ENCODE measurements at regions not wholly inside any gene's neighbourhood (a gene's known extent, or its start where the extent isn't known, plus 50 kb on each side); places are given as distances from the start of the nearest gene placed in this dataset.

DNA sequence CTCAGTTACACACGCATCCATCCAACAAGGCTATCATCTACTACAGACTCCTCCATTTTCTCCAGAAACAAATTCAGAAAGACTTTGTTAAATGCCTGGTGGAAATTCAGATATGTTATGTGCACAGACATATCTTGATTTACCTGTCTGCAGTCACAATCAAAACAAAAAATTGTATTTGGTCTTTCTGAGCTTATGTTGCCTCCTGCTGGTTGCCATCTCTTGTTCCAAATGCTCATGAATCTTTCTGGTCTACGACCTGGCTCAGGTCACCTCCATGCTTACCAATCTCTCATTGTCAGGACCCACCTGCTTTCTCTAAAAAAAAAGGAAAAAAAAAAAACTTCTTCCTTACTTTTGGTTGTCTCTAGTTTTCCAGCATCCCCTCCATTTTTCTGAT is 169.2 kb upstream of the PLXNC1 start:
- H3K27ac ChIP-seq (ENCODE audit: low read depth, low read length) = no peak overlapping the region
- H3K4me3 ChIP-seq (ENCODE audit: low read depth, low read length) = no peak overlapping the region
- no peaks in the 10 kb centered on the region for H3K36me3 ChIP-seq (ENCODE audit: control insufficient read depth, insufficient read depth, low read length)
- H3K9me3 ChIP-seq (ENCODE audit: control insufficient read depth, insufficient read depth, low read depth, low read length) = no peaks in the 10 kb centered on the region
- H3K27me3 ChIP-seq (ENCODE audit: control insufficient read depth, insufficient read depth, low read length) = no peaks in the 10 kb centered on the region
- H3K4me1 ChIP-seq (ENCODE audit: control insufficient read depth, insufficient read depth, low read length) = peaks cover 6% of the 10 kb centered on the region; the same call in 1 of the 2 replicates
- no peak overlapping the region for H3K9ac ChIP-seq (ENCODE audit: low read length)

DNA sequence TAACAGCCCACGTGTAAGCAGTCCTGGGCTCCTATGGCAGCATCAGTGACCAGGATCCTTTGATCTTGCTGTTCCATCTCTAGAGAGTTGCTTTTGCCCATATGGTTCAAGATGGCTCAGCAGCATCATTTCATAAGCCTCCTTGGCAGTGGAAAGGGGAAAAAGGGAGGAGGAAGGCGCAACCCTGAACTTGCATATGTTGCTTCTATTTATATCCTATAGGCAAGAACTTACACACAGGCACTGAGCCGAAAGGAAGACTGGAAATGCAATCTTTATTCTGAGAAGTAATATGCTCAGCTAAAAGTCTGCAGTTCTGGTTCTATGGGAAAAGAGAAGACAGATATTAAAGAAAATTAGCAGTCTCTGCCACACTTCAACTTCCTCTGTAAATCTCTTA is 167.7 kb upstream of the PLXNC1 start:
- H3K9me3 ChIP-seq (ENCODE audit: control insufficient read depth, insufficient read depth, low read depth, low read length) = no peaks in the 10 kb centered on the region
- H3K4me3 ChIP-seq (ENCODE audit: low read depth, low read length) = no peak overlapping the region
- H3K27me3 ChIP-seq (ENCODE audit: control insufficient read depth, insufficient read depth, low read length) = no peaks in the 10 kb centered on the region
- H3K9ac ChIP-seq (ENCODE audit: low read length) = no peak overlapping the region
- no peaks in the 10 kb centered on the region for H3K36me3 ChIP-seq (ENCODE audit: control insufficient read depth, insufficient read depth, low read length)
- H3K27ac ChIP-seq (ENCODE audit: low read depth, low read length) = no peak overlapping the region
- peaks cover 6% of the 10 kb centered on the region; the same call in 1 of the 2 replicates for H3K4me1 ChIP-seq (ENCODE audit: control insufficient read depth, insufficient read depth, low read length)

DNA sequence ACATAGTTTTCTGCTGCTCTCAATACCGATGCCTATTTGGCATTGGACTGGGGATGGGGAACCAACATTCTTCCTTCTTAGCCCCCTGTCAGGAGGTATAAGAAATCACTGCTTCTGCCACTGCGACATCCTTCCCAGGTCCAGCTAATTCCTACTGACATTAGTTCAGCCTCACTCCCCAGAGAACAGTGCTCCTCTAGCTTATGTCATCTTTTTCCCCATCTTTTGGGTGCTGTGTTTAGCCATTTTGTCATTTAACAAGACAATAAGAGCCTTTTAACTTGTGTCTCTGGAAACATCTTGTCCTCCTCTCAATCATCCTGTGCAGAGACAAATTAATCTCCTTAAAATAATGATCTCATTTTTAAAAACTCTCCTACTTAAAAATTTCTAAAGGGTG is 167.0 kb upstream of the PLXNC1 start:
- no peak overlapping the region for H3K9ac ChIP-seq (ENCODE audit: low read length)
- H3K4me1 ChIP-seq (ENCODE audit: control insufficient read depth, insufficient read depth, low read length) = peaks cover 6% of the 10 kb centered on the region; the same call in 1 of the 2 replicates
- H3K27me3 ChIP-seq (ENCODE audit: control insufficient read depth, insufficient read depth, low read length) = no peaks in the 10 kb centered on the region
- H3K27ac ChIP-seq (ENCODE audit: low read depth, low read length) = no peak overlapping the region
- H3K36me3 ChIP-seq (ENCODE audit: control insufficient read depth, insufficient read depth, low read length) = no peaks in the 10 kb centered on the region
- no peak overlapping the region for H3K4me3 ChIP-seq (ENCODE audit: low read depth, low read length)
- H3K9me3 ChIP-seq (ENCODE audit: control insufficient read depth, insufficient read depth, low read depth, low read length) = no peaks in the 10 kb centered on the region

DNA sequence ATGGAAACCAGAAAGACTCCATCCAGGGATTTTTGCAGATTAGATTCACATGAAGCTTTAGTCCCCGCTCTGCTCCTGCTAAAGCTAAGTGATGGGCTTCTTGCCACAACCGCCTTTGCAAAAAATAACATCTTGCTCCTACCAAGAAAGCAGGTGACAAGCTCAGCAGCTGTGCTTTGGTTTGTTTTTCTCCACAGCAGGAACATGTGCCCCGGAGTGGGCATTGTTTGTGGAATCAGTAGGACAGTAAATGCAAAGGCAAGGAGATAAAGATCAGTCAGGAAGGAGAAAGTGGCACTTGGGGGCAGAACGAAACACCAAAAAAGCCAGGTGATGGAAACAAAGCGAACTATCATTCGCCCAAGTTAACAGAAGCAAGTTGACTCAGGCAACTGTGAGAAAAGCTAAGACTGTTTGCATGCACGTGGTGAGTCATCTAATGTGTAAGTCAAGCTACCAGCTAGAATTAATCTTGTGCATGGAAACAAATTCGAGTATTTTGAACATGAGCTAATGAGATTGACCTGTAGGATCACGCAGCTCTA is 165.5 kb upstream of the PLXNC1 start:
- Histone ChIP-seq H3K4me1 (ENCODE audit: control insufficient read depth, insufficient read depth, low read length) (peaks cover 6% of the 10 kb centered on the region; the same call in 1 of the 2 replicates), H3K9ac (ENCODE audit: low read length) (no peak overlapping the region), H3K9me3 (ENCODE audit: control insufficient read depth, insufficient read depth, low read depth, low read length) (no peaks in the 10 kb centered on the region), H3K27me3 (ENCODE audit: control insufficient read depth, insufficient read depth, low read length) (no peaks in the 10 kb centered on the region), H3K27ac (ENCODE audit: low read depth, low read length) (no peak overlapping the region), H3K4me3 (ENCODE audit: low read depth, low read length) (no peak overlapping the region), H3K36me3 (ENCODE audit: control insufficient read depth, insufficient read depth, low read length) (no peaks in the 10 kb centered on the region)

DNA sequence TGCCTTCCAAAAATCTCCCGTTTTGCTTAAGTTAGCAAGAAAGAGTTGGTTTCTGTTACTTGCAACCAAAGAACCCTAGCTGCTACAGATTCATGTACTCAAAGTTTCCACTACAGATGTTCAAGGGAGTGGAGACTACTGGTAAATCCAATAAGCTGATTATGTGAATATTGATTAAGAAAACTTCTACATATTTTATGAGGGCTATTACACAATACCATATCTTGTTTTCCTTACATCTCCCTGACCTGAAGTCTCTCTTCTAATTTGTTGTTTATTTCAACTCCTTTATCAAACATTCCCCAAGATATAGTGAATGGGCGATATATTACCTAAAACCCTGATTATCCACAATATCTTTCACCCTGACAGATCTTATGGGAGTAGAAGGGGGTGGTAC is 164.4 kb upstream of the PLXNC1 start:
- peaks cover 6% of the 10 kb centered on the region; the same call in 1 of the 2 replicates for H3K4me1 ChIP-seq (ENCODE audit: control insufficient read depth, insufficient read depth, low read length)
- no peak overlapping the region for H3K4me3 ChIP-seq (ENCODE audit: low read depth, low read length)
- H3K9me3 ChIP-seq (ENCODE audit: control insufficient read depth, insufficient read depth, low read depth, low read length) = no peaks in the 10 kb centered on the region
- no peaks in the 10 kb centered on the region for H3K36me3 ChIP-seq (ENCODE audit: control insufficient read depth, insufficient read depth, low read length)
- no peak overlapping the region for H3K9ac ChIP-seq (ENCODE audit: low read length)
- no peaks in the 10 kb centered on the region for H3K27me3 ChIP-seq (ENCODE audit: control insufficient read depth, insufficient read depth, low read length)
- no peak overlapping the region for H3K27ac ChIP-seq (ENCODE audit: low read depth, low read length)

DNA sequence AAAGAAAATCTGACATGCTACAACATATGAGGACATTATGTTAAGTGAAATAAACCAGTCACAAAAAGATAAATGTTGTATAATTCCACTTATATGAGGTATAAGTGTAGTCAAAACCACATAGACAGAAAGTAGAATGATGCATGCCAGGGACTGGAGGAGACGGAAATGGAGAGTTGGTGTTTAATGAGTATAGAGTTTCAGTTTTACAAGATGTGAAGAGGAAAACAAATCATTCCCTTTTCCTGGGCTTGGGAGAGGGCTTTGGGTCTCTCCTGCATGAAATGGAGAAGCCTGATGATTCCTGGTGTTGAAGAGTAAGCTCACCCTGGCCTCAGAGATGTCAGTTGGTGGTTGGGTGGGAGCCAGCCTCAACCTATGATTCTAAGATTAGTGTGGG is 158.4 kb upstream of the PLXNC1 start:
- Histone ChIP-seq H3K4me1 (ENCODE audit: control insufficient read depth, insufficient read depth, low read length) (no peaks in the 10 kb centered on the region), H3K27ac (ENCODE audit: low read depth, low read length) (no peak overlapping the region), H3K9ac (ENCODE audit: low read length) (no peak overlapping the region), H3K27me3 (ENCODE audit: control insufficient read depth, insufficient read depth, low read length) (no peaks in the 10 kb centered on the region), H3K4me3 (ENCODE audit: low read depth, low read length) (no peak overlapping the region), H3K9me3 (ENCODE audit: control insufficient read depth, insufficient read depth, low read depth, low read length) (no peaks in the 10 kb centered on the region; the same call in 1 of the 2 replicates), H3K36me3 (ENCODE audit: control insufficient read depth, insufficient read depth, low read length) (no peaks in the 10 kb centered on the region)

DNA sequence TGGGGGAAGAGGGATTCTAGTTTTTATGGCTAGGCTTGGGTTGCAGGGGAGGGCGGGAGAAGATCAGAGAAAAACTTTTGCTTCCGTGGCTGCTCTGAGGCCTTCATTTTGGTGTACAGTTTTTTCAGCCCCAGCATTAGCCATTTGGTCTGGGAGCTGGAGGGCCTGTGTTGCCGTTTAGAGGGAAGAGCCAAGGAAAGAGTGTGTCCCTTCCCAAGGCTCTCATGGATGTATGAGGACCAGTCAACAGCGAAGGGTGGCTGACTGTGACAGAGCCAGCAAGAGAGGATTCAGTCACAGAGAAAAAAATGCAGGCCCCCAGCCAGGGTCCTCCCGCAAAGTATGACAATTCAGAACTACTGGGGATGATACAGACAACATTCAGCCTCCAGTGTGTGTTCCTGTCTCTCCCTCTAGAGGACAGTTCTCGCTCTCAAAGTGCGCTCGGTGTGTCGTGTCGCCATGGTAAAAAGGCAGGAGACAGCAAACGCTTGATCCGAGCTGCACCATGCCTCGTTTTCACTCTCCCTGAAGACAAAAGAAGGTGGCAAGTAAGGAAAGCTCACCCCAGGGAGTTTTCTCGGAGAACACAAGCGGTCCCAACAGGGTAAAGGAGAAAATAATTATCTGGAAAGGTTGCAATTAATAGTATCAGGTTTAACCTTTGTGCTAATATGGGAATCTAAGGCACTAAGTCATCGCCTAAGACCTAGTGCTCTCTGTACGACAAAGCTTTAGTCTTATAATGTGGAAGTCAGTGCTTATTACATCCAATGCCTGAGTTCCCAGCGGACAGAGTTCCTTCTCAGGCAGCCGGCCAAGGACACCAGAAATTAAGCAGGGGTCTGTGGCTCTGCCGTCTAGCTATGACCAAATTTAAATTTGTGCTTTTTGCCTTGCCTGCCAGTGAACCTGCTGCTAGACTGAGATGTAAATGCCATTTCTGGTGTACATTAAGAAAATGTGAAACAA is 157.3 kb upstream of the PLXNC1 start:
- Histone ChIP-seq H3K4me1 (ENCODE audit: control insufficient read depth, insufficient read depth, low read length) (no peaks in the 10 kb centered on the region), H3K9ac (ENCODE audit: low read length) (no peak overlapping the region), H3K27me3 (ENCODE audit: control insufficient read depth, insufficient read depth, low read length) (no peaks in the 10 kb centered on the region), H3K36me3 (ENCODE audit: control insufficient read depth, insufficient read depth, low read length) (no peaks in the 10 kb centered on the region), H3K4me3 (ENCODE audit: low read depth, low read length) (no peak overlapping the region), H3K27ac (ENCODE audit: low read depth, low read length) (no peak overlapping the region), H3K9me3 (ENCODE audit: control insufficient read depth, insufficient read depth, low read depth, low read length) (no peaks in the 10 kb centered on the region; the same call in 1 of the 2 replicates)

DNA sequence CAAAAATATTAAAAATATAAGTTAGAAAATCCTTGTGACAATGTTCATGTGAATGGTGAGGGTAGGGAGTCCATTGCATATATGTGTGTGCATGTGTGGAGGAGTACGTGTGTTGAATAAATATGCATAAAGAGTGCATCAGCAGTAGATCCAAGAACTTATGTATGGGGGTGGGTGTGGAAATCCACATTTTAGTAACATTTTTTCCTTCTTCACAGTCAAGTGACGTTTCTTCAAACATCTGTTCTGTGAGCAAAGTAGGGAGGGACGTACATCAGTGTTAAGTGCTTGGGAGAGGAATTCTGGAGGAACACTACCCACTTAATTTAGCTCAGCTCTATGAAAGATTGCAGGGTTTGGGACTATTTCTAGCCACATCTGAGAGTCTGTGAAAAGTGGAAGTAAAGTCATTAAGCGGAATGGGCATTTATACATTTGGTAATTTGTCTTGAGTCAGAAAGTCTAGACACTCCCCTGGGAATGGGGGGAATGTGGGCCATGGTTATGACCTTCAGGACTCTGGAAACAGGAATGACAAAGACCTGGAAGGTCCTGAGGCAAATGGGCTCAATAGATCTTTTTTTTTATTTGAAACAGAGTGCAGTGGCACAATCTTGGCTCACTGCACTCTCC is 156.4 kb upstream of the PLXNC1 start:
- no peaks in the 10 kb centered on the region; the same call in 1 of the 2 replicates for H3K9me3 ChIP-seq (ENCODE audit: control insufficient read depth, insufficient read depth, low read depth, low read length)
- no peak overlapping the region for H3K9ac ChIP-seq (ENCODE audit: low read length)
- no peak overlapping the region for H3K4me3 ChIP-seq (ENCODE audit: low read depth, low read length)
- no peaks in the 10 kb centered on the region for H3K27me3 ChIP-seq (ENCODE audit: control insufficient read depth, insufficient read depth, low read length)
- no peaks in the 10 kb centered on the region for H3K4me1 ChIP-seq (ENCODE audit: control insufficient read depth, insufficient read depth, low read length)
- H3K27ac ChIP-seq (ENCODE audit: low read depth, low read length) = no peak overlapping the region
- H3K36me3 ChIP-seq (ENCODE audit: control insufficient read depth, insufficient read depth, low read length) = no peaks in the 10 kb centered on the region

DNA sequence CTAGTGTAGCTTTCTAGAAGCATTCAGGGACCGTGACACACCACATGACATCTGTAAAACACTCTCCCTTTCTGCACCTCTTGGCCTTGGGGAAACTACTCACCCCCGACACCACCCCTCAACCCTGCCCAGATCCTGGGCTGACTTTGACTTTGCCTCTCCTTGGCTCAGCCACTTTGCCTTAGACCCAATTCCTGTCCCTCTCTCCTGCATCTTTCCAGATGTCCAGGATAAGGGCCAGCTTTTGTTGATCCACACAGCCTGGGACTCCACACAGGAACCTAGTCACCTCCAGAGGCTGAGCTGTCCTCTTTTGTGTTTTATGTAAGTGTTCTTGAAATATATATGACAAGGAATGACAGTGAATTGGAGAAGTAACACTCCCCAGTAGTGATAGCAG is 153.7 kb upstream of the PLXNC1 start:
- Histone ChIP-seq H3K9me3 (ENCODE audit: control insufficient read depth, insufficient read depth, low read depth, low read length) (no peaks in the 10 kb centered on the region; the same call in 1 of the 2 replicates), H3K27me3 (ENCODE audit: control insufficient read depth, insufficient read depth, low read length) (no peaks in the 10 kb centered on the region), H3K4me1 (ENCODE audit: control insufficient read depth, insufficient read depth, low read length) (no peaks in the 10 kb centered on the region), H3K4me3 (ENCODE audit: low read depth, low read length) (no peak overlapping the region), H3K9ac (ENCODE audit: low read length) (no peak overlapping the region), H3K27ac (ENCODE audit: low read depth, low read length) (no peak overlapping the region), H3K36me3 (ENCODE audit: control insufficient read depth, insufficient read depth, low read length) (no peaks in the 10 kb centered on the region)

DNA sequence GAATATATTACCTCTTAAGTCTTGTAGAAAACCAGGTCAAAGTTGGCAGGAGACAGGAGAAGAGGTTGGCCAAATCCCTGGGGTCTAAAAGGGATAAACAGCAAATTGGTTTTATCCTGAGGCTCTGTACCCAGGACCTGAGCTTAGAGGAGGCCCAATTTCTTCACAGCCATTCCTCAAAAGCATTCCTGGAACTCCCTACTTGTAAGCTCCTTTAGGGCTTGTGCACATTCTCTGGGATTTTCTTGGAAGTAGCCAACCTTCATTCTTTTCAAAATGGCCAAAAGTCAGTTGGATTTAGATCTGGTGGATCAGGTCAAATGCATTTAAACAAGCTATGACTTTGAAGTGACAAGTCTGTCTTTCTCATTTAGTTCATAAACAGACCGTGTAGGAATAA is 152.1 kb upstream of the PLXNC1 start:
- no peaks in the 10 kb centered on the region for H3K4me1 ChIP-seq (ENCODE audit: control insufficient read depth, insufficient read depth, low read length)
- H3K9me3 ChIP-seq (ENCODE audit: control insufficient read depth, insufficient read depth, low read depth, low read length) = no peaks in the 10 kb centered on the region
- H3K36me3 ChIP-seq (ENCODE audit: control insufficient read depth, insufficient read depth, low read length) = no peaks in the 10 kb centered on the region
- no peak overlapping the region for H3K27ac ChIP-seq (ENCODE audit: low read depth, low read length)
- no peak overlapping the region for H3K4me3 ChIP-seq (ENCODE audit: low read depth, low read length)
- no peaks in the 10 kb centered on the region for H3K27me3 ChIP-seq (ENCODE audit: control insufficient read depth, insufficient read depth, low read length)
- H3K9ac ChIP-seq (ENCODE audit: low read length) = no peak overlapping the region

DNA sequence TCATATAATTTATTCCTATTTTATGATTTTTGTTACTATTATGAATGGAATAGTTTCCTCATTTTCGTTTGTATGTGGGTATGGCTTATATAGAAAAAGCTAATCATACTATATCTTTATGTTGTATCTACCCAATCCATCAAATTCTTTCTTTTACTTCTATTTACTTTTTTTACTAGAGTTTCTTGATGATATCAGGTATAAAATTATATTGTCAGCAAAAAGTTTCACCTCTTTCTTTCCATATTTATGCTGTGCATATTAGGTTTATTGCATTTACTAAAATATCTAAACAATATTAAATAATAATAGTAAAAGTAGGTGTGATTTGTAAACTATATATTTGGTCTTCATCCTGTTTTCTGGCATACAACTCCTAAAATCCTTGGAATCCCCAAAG is 146.7 kb upstream of the PLXNC1 start:
- H3K9me3 ChIP-seq (ENCODE audit: control insufficient read depth, insufficient read depth, low read depth, low read length) = peaks cover 8% of the 10 kb centered on the region; the same call in 1 of the 2 replicates
- H3K27ac ChIP-seq (ENCODE audit: low read depth, low read length) = no peak overlapping the region
- H3K36me3 ChIP-seq (ENCODE audit: control insufficient read depth, insufficient read depth, low read length) = no peaks in the 10 kb centered on the region
- no peaks in the 10 kb centered on the region for H3K4me1 ChIP-seq (ENCODE audit: control insufficient read depth, insufficient read depth, low read length)
- H3K27me3 ChIP-seq (ENCODE audit: control insufficient read depth, insufficient read depth, low read length) = no peaks in the 10 kb centered on the region
- no peak overlapping the region for H3K9ac ChIP-seq (ENCODE audit: low read length)
- no peak overlapping the region for H3K4me3 ChIP-seq (ENCODE audit: low read depth, low read length)
